GM20000 (cell line): ENCODE measurements at regions not wholly inside any gene's neighbourhood (a gene's known extent, or its start where the extent isn't known, plus 50 kb on each side); places are given as distances from the start of the nearest gene placed in this dataset.

Experiments used
- DNase-seq: peaks from one replicate; pipeline ENCODE4 v3.0.0; 2012; ENCODE audit warnings: low spot score
- TF ChIP-seq, protein P1 (sequence below): IDR thresholded peaks from 2 replicates; pipeline ENCODE4 v1.5.1; 2012; ENCODE audit warnings: mild to moderate bottlenecking, control low read depth; ENCODE audit errors: extremely low read depth, missing control alignments

DNA sequence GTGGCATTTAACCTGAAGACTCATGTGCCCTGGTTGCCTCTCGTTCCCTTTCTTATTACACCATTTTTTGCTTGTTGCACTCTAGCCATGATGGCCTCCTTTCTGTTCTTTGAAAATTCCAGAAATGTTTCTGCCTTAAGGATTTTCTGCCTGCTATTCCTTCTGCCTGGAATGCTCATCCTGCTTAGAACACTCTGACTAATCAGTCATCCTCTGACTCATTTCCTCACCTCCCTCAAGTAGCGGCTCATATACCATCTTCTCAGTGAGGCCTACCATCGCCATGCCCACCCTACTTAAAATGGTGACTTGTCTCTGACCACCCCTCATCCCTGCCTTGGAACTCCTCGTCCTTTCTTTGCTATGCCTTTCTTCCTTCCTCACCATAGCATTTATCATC lies 68.8 kb downstream of the KIF4B start:
- no peak for DNase-seq
- TF ChIP-seq, protein P1, sequence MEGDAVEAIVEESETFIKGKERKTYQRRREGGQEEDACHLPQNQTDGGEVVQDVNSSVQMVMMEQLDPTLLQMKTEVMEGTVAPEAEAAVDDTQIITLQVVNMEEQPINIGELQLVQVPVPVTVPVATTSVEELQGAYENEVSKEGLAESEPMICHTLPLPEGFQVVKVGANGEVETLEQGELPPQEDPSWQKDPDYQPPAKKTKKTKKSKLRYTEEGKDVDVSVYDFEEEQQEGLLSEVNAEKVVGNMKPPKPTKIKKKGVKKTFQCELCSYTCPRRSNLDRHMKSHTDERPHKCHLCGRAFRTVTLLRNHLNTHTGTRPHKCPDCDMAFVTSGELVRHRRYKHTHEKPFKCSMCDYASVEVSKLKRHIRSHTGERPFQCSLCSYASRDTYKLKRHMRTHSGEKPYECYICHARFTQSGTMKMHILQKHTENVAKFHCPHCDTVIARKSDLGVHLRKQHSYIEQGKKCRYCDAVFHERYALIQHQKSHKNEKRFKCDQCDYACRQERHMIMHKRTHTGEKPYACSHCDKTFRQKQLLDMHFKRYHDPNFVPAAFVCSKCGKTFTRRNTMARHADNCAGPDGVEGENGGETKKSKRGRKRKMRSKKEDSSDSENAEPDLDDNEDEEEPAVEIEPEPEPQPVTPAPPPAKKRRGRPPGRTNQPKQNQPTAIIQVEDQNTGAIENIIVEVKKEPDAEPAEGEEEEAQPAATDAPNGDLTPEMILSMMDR = no peak

DNA sequence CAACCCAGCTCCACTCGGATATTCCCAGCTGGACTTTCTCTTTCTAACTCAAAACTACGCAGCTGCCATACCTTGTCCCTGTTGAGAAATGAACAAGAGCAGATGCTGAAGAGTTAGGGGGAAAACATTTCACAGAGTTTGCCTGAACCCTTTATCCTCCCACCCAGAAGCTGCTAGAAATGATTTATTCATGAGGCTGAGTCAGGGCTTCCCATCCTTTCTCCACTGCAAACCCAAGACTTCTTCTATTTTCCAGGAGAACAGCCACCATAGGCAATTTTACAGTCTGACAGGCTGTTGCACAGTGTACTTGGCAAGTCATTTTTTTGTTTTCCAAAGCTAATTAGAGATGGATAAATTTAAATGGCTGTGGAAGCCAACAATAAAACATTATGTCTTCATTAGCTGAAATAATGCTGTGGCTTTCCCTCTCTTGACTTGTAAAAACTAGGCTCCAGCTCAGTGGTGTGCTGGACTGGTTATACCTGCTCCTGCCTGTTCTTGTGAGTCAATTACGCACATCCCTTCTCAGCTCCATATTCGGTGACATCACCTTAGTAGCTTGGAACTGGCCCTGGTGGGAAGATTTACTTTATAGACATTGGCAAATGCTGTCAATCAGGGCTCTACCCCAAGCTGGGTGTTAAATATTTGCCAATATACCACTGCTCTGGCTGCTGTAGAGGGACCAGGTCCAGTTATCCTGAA lies 71.9 kb downstream of the KIF4B start:
- TF ChIP-seq, protein P1 = no peak
- no peak for DNase-seq

DNA sequence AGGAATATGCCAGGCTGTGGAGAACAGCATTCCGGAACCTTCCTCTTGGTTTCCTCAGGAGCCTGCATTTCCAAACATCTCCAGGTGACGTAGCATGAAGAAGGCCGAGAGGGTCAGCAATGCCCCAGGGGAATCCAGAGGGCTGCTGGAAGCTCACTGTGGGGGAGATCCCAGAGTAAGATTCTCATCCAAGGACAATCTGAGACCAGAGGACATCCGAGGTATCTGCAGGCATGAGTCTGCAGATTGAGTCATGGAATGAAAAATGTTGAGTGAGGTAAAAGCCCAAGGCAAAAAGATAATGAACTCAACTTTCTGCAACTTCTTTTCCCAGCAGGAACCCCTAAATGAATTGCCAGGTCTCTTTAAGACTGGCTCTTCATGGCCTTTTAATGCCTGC lies 73.5 kb downstream of the KIF4B start:
- no peak for DNase-seq

DNA sequence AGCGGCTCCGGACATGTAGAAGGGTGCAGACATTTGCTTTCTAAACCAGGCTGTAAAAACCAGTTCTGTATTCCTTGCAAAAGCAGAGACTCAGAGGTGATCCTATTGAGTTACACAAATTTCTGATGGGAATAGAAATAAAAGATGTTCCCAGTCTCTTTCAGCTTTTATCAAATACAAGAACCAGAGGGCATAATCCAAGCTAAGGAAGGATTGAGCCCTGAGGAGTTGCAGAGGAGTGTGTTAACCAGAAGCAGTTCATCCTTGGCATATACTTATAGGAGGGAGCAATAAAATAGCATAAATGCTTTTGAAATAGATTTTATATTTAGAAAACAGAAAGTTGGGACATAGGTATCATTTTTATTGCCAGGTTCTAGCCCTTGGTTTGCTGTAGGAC lies 75.3 kb downstream of the KIF4B start:
- TF ChIP-seq, protein P1 = no peak
- no peak for DNase-seq

More for the DNA sequence above, 73.5 kb downstream of the KIF4B start:
- TF ChIP-seq, protein P1 = no peak

DNA sequence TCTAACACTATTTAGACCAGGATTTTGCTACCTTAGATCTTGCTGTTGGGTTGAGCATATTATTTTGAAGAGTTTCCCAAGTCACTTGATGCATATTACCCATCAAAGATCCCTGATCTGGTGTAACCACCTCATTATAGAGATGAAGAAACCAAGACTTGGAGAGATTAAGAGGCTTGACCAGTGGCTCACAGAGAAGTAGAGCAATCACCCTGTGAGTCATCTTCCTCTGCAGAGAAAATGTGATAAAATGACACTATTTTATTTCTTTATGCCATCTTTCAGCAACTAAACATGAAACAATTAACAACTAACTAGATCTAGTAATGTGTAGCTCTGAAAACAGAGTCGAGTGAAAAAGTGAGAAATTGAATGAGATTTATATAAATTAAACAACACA lies 76.1 kb downstream of the KIF4B start:
- TF ChIP-seq, protein P1 = no peak
- DNase-seq = no peak

DNA sequence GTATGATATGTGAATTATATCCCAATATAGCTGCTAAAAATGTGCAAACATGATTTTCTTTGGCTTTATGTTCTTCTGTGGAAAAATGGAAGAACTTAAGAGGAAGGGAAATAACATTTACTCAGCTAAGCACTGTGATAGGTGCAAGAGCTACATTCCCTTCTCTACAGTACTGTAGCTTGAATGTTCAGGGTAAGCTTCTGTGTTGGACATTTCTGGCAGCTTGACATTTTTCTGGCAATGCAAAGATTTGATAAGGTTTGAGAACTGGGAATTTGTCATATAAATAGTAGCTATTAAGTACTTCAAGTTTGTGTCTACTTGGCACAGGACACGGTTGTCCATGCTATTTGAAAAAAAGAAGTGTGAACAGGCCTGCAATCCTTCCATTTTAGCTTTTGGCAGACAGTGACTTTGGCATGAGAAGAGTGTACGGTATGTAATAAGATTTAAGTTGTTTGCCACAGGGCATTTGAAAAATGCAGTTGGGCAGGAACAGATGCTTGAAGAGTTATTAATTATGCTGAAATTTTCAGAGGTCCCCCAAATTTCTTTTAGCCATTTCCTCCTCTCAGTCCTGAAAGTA lies 77.6 kb downstream of the KIF4B start:
- TF ChIP-seq, protein P1 = no peak
- no peak for DNase-seq

DNA sequence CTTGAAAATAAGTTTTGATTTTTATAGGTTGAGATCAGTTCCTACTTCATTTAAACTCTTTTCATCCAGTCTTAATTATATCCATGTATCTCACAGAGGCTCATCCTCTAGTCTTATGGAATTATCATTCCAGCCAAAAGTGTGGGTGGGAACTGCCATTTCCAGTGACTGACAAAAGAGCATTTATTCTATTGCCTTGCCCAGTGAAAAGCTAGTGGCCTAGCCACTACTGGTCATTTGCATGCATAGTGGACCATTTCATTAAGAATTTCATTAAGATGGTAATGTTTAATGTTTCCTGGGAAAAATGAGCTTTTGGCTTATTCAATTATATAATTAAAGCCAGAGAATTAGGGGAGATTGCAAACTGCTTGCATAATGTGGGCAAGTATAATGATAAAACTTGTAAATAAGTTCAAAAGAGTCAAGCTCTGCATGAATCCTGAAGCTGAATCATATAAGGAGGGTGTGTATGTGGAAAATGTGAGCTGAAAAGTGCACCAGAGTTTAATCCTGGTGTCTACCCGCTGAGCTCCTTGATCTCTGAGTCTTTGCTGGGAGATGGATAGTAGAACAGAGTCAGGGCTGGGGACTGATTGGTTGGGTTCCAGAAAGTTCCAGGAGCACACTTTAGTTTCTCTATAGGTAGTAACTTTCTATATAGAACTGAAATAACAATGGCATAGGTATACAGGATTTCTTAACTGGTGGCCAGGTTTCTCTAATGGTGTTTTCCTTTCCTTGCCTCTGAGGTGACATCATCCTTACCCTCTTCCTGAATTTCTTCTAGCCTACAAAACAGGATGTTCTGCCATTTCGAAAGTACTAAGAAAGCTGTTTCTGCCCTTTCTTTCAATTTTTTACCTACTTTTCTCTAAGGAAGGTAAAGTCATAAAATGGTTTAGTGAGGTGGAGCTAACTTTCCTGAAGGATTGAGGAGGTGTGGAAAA lies 78.5 kb downstream of the KIF4B start:
- TF ChIP-seq, protein P1 = no peak
- DNase-seq = no peak
